NCI-H1105 (cell line): ENCODE measurements at regions not wholly inside any gene's neighbourhood (a gene's known extent, or its start where the extent isn't known, plus 50 kb on each side); places are given as distances from the start of the nearest gene placed in this dataset.

ENCODE experiments used
- DNase-seq: peaks from one replicate; lab custom pipeline; 2025; lab: John Stamatoyannopoulos, UW

DNA sequence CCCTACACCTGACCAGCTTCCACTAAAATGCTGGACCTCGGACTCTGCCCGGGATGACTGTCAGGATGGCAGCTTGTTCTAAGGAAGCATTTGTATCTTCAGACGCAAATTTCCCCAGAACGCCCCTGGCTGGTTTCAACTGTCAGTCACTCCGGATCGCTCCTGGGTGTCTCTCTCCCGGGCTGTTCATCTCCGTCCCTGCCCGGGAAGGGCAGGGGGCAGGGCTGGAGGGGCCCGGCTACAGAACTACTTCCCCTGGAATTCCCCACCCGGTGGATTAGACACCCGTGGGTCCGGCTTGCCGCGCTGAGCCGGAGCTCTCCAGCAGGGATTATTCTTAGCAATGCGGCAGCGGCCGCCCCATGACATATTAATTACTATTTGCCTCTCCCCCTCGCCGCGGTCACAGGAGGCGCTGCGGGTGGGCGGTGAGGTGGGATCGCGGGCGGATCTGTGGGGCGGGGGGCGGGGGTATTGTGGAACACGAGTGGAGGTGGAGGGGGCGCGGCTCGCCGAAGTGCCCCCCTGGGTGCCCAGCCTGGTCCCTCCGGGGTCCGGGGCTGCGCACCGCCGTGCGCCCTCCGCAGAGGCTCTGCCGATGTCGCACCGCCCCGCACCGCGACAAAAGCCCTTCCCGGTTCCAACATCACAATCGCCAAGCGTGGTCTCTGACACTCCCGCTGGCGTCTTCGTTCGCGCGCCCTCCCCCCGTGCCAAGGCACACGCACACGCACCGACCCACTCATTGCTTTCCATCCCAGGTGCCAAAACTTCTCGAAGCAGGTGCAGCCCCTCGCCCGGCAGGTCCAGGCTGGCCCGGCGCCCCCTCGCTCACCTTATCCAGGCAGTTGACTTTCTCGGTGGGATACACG, 276.1 kb upstream of the NEBL start:
- no peak for DNase-seq

GRCh38 chr10:21172542-21172929, 275.4 kb upstream of the NEBL start:
- no peak for DNase-seq

DNA sequence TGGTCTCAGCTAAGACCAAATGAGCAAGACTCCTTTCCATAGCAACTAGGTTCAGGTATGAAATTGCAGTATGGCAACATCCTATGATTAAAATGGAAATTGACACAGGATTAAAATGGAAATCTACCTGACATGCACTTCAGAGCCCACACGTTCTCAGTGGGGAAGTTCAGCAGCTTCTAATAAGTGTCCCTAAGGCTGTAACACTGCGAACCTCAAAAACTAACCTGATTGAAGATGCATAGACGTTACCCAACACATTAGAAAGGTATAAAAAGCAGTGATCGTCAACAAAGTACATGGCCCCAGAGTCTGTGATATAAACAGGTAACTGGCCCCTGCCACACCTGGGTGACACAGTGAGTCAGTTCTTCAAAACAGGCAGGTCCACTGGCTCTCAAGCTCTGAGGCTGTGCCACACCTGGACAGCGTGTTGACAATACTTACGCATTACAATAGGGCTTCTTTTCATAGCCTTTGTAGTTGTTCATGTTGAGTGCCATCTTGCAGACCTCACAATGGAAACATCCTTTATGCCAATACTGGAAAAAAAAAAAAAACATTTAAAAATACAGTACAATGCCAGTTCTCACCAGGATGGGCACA, 274.9 kb upstream of the NEBL start:
- no peak for DNase-seq

DNA sequence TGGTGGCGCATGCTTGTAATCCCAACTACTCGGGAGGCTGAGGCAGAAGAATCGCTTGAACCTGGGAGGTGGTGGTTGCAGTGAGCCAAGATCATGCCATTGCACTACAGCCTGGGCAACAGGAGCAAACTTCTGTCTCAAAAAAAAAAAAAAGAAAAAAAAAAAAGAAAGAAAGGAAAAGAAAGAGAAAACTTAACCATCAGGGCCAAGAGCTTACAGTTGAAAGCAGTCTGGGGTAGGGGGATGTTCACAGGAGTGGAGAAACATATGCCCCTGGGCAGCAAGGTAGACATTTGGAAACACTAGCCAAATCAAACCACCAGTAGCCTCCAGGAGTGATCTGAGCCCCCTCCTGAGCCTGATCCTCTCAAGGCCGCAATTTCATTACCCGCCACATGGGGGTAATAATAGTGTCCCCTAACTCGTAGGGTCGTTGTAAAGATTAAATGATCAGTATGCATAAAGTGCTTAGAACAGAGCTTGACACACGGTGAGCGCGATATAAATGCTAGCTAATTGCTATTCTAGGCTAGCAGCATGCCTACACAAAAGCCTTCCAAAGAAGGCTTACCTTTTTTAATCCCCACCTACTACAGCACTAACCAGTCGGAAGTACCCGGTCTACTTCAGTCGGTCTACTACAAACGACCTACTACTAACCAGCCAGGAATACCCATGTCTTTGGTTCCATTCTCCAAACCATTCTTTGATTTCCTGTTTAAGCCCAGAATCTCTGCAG, 274.3 kb upstream of the NEBL start:
- no peak for DNase-seq

- DNase-seq = no peak
These were observed 273.1 kb upstream of the NEBL start for GRCh38 chr10:21170216-21170615.

GRCh38 chr10:21169271-21169670, 272.2 kb upstream of the NEBL start:
- no peak for DNase-seq

DNA sequence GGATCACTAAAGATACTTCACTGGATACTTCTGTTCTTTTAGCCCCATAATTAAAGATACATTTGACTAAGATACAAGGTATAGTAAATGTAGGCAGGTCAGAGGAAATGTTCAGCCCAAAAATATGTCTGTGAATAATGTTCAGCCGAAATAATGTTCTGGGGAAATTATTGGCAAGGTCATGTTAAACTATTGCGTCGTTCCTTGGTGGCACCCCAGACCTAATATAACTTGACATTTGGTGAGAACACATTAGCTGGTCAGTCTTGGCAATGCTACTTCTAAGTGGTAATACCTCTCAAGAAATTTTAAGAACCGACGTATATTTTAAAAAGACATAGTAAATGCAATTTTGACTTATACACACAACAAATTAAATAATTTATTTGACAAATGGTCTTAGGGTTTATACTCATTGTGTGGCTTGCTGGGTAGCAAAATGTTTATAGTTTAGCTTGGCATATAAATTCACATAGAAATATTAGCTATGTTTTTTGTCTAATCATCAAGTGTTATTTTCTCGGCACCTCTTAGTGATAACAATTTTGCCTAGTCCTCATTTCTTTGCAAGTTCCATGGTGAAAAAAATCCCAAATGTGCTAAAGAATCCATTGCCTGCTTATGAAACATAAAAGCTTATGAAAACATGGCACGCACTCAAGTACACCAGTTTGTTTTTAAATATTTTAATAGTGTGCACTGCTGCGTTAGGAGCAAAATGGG, 270.3 kb upstream of the NEBL start:
- DNase-seq = no peak

GRCh38 chr10:21166557-21167287, 269.6 kb upstream of the NEBL start:
- DNase-seq = no peak

DNA sequence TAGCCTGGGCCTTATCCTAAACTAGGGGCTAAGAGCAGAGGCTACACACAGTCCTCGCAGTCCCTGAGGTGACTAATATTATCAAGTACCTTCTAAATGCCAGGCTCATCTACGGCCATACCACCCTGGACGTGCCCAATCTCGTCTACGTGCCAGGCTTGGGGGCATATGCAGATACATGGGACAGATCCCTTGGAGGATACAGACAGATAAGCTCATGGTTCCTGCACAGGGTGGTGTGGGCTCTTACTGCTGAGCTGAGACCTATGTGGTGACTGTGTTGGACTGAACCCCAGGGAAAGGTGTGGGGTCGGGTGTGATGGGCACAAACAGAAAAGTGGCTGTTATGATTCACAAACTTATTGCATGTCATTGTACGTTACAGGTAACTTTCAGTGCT, 268.4 kb upstream of the NEBL start:
- no peak for DNase-seq

DNA sequence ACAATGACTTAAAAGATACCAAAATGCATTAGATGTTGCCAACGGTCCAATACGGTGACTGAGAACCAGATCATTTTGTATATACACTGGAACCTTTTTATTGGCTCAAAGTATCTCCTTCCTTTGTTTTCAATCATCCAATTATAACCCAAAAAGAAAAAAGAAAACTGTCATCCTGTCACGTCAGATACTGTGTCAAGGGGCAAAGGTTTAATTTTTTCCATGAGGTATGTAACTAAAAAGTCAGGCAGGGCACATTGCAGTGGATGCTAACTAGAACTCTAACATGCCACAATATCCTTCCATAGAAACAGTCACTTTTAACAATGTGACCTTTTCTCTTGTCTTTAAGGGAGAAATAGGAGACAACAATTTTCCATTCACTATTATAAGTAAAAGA, 267.6 kb upstream of the NEBL start:
- no peak for DNase-seq

DNA sequence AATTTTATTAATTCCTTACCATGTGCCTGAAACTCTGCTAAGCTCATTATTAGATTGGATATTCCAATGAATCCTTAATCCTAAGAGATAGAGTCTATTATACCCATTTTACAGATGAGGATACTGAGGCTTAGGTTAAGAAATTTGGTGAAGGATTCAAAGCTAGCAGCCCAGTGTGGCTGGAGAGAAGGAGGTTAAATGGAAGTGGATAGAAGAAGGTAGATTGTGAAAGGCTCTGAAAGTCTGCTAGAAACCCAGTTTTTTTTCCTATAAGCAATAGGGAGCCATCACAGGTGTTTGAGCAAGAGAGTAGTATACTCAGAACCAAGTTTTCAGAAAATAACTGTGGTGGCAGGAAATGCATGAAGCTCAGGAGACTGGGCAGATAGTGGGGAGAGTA, 265.8 kb upstream of the NEBL start:
- no peak for DNase-seq

DNA sequence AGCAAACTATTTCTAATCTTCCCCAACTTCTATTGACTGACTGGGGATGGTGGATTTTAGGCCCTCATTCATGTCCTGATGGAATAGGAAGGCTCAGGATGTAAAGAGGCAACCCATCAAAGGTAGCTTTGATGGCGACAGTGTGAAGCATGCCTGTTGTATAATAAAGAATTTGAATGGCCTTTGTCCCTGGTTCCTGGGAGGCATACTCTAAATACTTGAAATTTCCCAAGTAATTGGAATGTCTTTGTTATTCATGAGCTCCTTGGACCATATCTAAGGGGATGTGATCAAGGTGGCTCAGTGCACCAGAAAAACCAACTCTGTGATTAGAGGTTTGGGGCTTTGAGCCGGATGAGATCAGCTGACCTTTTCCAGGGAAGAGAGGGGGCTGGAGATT, 264.5 kb upstream of the NEBL start:
- DNase-seq = no peak

GRCh38 chr10:21161090-21161625, 264.0 kb upstream of the NEBL start:
- no peak for DNase-seq

DNA sequence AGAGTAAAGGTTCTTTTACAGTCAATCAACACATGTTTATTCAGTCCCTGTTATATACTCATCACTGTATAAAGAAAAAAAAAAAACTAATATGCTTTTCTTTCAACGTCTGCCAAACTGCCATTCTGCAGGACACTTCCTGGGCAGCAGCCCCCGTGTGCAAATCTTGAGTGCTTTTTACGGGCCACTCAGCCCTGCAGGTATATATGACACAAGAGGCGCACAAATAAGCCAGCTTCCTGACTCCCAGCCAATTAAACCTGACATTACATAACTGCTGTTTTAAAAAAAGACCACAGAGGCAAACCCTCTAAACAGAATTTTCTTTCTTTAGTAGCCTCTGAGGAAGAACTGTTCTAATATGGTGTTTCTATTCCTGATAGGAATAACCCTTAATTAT, 263.0 kb upstream of the NEBL start:
- DNase-seq = no peak

DNA sequence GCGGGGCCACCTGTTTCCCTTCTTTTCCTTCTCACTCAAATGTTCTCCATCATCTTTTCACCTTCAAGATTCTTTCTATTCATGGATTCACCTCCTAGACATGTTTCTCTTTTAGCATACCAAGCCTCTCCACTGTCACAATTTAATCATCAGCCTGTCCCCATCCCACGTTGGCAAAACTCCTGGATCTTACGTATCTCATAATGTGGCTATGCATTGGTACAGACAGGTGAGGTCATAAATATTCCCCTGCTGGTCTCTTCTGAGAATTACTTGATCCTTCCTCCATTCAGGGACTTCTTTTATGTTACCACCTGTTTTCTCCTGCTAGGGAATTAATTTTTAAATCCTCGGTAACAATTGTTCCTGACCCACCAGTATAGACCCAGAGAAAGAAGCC, 262.6 kb upstream of the NEBL start:
- no peak for DNase-seq

GRCh38 chr10:21158301-21158700, 261.2 kb upstream of the NEBL start:
- no peak for DNase-seq

DNA sequence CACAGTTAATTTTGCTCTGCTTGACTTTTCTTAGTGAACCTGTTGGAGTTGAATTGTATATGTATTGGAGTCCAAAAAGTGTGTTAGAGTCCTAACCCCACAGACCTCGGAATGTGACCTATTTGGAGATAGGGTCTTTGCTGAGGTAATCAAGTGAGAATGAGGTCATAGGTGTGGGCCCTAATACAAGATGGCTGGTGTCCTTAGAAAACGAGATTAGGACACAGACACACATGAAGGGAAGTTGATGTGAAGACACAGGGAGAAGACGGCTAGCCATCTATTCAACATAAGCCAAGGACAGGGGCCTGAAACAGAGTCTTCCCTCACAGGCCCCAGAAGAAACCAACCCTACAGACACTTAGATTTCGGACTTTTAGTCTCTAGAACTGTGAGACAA, 260.6 kb upstream of the NEBL start:
- no peak for DNase-seq

DNA sequence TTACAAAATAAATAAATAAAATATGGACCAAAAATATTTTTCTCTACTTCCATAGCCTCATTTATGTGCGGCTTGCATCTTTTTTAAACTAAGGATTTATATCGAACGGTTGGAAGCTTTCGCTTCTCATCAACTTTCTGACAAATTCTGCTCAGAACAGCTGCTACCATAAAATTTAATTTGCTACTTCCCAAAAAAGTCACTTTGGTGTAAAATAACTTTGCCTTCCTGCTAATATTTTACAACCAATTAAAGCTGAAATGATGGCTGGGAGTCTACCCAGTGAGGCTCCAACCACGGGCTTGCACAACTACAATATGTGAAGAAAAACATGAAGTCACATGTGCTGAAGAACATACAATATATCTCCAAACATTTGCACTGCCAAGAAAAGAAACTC, 253.1 kb upstream of the NEBL start:
- no peak for DNase-seq

DNA sequence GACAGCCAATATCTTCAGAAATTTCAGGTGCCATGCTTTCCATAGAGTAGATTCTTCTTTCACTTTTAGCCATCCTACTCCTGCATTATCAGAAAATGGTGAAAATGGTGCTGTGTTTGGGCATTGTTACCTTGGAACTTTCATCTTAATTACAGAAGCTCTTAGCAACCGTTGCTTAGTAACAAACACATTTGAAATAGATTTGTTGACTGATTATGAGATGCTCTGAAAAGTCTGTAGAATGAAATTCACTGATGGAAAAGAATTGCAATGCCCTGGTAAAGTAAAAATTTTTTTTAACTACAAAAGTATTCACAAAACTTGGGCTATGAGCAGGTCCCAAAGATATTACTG, 249.3 kb upstream of the NEBL start:
- no peak for DNase-seq

DNA sequence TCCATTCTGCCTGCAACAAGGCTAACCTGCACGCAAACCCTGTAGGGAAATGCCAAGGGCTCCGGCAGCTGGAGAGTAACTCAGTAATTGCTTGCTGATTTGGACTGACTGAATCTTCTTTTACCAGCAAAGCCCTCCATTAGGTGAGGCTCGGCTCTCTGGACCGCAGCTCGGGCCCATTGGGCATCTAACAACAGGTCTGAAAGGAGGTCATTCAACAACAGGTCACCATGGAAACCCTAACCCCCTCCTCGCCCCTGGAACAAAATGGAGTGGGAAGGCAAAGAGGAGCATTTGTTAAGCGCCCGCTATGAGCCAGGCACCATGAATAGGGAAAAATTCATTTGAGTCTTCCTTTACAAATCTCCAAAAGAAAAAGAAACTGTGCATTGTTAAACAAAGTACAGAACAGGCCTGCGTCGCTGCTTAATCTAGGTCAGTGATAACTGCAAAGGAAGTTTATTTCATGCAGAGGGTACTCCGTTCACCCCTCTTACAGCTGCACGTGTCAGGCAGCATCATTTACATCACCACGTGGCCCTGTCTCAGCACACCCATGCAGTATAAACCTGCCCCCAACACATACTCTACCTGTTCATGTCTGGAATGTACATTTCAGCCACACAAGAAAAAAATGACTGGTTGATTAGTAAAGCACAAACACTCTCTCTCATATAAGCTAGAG, 248.8 kb upstream of the NEBL start:
- no peak for DNase-seq

GRCh38 chr10:21144047-21144446, 246.9 kb upstream of the NEBL start:
- no peak for DNase-seq
